Stromal cell of bone marrow (primary cell): ENCODE measurements at regions not wholly inside any gene's neighbourhood (a gene's known extent, or its start where the extent isn't known, plus 50 kb on each side); places are given as distances from the start of the nearest gene placed in this dataset.
"Not testable (repeated sequence)": the region's sequence is repeated elsewhere in the genome, so short reads cannot be mapped to it uniquely, and the experiment has no call there.

Source experiments
- DNase-seq: peaks from one replicate; pipeline ENCODE4 v3.0.0-alpha.2; 2012; ENCODE audit warnings: low read depth

DNA sequence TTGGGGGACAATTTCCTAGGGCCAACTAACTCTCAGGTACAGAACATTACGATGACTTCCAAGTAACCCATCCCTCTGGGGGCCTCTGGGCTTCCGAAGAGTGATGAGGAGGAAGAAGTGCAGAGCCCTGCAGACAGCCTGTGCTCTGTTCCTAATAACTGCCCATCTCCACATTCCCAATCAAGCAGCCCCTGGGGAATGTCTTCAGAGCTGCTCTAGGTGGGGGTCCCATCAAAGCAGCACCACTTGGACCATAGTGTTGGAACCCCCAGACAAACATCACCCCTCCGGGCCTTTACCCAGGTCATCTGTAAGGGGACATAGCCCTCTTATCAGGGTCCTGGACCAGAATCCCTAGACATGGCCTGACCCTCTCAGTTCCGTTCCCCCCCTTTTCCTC lies 357.3 kb downstream of the NPHP4 start:
- no peak for DNase-seq

GRCh38 chr1:5632814-5633213 lies 359.4 kb downstream of the NPHP4 start:
- DNase-seq: no peak

DNA sequence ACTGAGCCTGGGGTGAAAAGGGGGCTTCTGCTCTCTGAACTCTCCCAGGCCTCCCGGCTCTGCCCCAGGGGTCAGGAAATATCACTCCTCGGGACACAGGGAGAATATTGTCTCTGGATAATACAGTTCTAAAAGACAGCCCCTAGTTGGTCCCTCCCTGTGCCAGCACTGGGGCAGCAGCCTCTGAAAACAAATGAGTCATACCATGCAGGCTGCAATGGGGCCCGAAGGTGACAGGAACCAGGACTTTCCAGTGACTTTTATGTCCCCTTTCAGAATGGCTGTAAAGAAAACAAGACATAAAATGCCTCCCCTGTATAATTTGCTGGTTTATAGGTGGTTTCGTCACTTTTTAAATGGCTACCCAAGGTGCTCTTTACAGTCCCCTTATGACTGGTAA lies 360.0 kb downstream of the NPHP4 start:
- DNase-seq: no peak

- DNase-seq: no peak
These were observed 363.8 kb downstream of the NPHP4 start for GRCh38 chr1:5628416-5628815.

DNA sequence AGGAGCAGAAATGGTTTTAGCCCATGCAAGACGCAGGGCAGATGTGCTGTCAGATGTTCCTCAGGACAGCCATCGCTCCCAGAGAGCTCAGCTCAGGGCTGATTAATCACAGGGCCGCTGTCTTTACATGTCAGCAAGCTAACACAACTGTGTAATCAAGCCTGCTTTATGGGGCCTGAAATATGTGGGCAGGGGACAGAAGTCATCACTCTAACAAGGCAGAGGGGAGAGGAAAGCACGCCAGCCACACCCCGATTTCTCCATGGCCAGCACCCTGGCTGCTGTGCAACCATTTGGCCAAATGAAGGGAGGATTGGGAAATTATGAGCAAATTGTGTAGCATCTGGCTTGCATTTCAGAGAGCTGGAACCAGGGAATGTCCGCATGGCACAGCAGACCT lies 368.8 kb downstream of the NPHP4 start:
- no peak for DNase-seq

GRCh38 chr1:5622412-5622811 lies 369.8 kb downstream of the NPHP4 start:
- no peak for DNase-seq

DNA sequence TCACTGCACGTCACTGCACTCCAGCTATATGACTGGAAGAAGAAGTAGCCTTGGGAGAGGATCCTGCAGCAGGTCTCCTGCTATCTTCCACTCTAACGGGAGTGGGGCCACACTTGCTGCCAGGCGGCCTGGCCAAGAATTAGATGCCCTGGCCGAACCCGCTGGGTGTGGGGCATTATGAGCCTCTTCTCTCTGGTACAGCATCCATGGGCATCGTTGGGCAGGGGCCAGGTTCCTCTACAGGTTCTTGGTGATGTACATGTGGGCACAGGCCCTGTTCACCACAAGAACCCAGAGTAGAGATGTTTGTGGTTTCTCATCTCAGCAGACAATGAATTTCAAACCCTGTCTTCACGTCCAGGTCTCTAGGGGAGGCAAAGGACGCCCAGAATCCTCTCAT lies 370.5 kb downstream of the NPHP4 start:
- DNase-seq: no peak

- DNase-seq: no peak
These were observed 371.2 kb downstream of the NPHP4 start for GRCh38 chr1:5620997-5621396.

DNA sequence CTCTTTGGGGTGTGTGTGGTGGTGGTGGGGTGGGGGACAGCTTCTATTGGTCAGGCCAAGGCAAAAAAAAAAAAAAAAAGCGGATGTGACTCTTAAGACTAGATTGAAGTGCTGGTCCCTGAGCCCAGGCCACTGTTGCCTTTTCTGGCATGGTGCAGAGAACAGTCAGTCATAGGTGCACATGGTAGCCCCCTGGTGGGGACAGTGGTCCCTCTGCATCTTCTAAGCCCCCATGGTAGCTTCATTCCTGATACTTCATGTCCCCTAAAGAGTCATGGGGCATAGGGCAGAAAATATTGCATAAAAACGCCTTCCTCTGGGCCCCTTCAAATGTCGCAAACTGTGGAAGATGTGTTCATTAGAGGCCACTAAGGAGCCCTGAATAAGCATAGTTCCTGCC lies 371.8 kb downstream of the NPHP4 start:
- DNase-seq: no peak

- no peak for DNase-seq
These were observed 372.8 kb downstream of the NPHP4 start for GRCh38 chr1:5619469-5619868.

DNA sequence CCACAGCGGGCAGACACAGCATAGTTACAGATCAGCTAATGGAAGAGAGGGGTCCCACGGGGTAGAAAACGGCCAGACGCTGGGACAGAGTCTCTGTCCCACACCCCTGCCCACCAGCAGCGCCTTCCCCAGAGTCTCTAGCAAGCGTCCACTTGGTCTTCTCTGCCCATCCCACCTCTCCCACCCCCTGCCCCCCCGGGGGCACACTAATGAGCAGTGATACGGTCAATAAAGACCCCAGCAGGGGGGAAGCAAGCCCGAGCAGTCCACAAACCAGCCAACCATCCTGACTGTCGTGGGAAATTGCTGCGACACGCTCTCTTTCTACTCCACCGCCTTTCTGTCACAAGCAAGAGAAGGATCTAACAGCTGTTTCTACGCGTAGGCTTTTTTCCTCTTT lies 374.7 kb downstream of the NPHP4 start:
- DNase-seq: no peak

DNA sequence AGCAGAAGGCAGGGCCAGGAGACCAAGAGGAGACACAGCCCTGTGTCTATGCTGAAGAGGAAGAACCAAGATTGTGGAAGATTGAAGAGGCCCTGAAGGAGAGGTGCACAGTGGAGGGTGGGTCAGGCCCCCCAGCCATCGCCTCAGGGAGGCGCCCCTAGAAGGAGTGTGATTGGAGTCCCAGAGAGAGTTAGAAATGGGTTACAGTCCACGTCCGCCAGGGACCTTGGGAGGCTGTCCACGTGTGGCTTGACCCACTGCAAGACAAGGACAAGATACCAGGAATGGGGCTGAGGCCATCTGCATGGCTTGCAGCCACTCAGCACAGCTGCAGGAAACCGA lies 375.1 kb downstream of the NPHP4 start:
- DNase-seq: no peak

DNA sequence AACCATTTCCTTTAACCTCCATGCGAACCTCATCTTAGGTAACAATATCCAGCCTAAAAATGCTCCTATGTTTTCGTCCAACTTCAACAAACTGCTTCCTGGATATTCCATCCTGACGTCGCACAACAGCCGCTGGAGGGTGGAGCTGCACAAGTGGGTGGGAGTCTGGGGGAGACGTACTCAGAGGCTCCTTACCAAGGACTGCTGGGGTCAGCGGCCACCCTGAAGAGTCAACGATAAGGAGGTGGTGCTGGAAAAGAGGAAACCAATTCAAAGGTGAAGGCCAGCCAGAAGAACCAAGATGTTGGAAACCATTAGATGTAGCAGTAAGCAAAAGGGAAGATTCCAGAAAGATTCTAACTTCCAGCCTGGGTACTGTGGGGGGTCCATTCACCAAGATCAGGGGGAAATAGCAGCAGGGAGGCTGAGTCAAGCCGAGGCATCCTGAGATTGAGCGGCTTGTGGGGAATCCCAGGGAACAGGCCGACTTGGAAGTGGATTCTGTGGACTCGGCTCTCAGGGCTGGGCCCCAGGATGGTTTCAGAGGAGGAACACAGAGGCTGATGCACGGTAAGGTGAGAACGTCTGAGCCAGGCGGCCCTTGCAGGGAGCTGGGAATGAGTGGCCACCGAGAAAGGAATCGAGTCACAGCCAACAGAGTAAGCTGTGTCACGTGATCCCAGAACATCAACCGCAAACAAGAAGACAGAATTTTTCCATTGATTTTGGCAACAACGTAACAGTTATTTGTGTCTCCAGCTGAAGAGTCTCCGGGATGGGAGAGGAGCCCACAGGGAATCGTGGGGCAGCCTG lies 375.7 kb downstream of the NPHP4 start:
- no peak for DNase-seq

DNA sequence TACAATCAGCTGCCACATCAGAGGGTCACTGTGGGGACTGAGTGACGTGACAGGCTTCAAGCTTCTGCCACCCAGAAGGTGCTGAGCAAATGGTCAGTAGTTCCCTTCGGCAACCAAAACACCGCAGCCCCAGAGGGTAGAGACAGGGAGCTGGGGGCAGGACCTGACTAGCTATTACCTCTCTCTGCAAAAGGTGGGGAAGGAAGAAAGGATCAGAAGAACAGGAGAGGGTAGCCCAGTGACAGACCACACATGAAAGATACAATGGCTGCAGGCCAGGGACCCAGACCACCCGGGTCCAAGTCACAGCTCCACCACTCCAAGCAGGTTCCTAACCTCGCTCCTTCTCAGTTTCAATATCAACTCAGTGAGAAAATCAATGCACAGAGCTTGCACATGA lies 377.1 kb downstream of the NPHP4 start:
- no peak for DNase-seq

DNA sequence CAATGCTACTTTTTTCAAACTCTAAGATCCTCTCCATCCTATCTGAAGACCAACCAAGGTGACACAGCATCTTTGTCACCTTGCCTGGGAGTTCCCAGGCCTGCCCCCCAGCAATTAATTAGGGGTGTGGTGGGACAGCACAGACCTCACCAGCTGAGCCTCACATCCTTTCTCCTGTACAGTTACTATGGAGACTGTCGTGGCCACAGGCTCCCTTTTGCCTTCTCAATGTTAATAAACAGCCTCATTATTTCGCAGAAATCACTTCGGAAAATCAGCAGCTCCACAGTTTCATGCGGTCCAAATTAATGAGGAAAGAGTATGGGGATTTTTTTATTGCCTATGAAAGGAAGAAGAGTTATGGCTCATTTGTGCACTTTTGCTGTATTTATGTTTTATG lies 378.3 kb downstream of the NPHP4 start:
- no peak for DNase-seq

GRCh38 chr1:5611851-5612250 lies 380.4 kb downstream of the NPHP4 start:
- no peak for DNase-seq

GRCh38 chr1:5611431-5611830 lies 380.8 kb downstream of the NPHP4 start:
- DNase-seq: no peak

GRCh38 chr1:5610432-5610831 lies 381.8 kb downstream of the NPHP4 start:
- DNase-seq: no peak

GRCh38 chr1:5603353-5604104 lies 388.7 kb downstream of the NPHP4 start:
- DNase-seq: no peak

DNA sequence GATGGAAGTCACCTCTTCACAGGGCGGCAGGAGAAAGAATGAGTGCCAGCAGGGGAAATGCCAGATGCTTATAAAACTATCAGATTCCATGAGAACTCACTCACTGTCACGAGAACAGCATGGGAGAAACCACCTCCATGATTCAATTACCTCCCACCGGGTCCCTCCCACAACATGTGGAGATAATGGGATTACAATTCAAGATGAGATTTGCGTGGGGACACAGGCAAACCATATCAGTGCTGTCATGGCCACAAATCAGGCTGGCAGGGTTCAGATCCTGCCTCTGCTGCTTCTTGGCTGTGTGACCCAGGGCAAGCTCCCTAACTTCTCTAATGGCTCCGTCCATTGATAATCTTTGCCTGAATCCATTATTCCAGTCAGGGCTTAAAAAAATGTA lies 389.5 kb downstream of the NPHP4 start:
- DNase-seq: not testable (repeated sequence)

- no peak for DNase-seq
These were observed 390.7 kb downstream of the NPHP4 start for GRCh38 chr1:5601516-5601915.

GRCh38 chr1:5599541-5599940 lies 392.7 kb downstream of the NPHP4 start:
- no peak for DNase-seq

- DNase-seq: no peak
These were observed 393.3 kb downstream of the NPHP4 start for GRCh38 chr1:5598824-5599395.
